Activated gamma-delta T cell (primary cell): ENCODE measurements at regions not wholly inside any gene's neighbourhood (a gene's known extent, or its start where the extent isn't known, plus 50 kb on each side); places are given as distances from the start of the nearest gene placed in this dataset.
"Not testable (repeated sequence)": the region's sequence is repeated elsewhere in the genome, so short reads cannot be mapped to it uniquely, and the experiment has no call there.

Source experiments
- DNase-seq: peaks from one replicate; lab custom pipeline; 2025; lab: John Stamatoyannopoulos, UW

GRCh38 chr7:98774884-98775283 lies 94.9 kb downstream of the TMEM130 start:
- DNase-seq = no peak

- DNase-seq = no peak
Observed at GRCh38 chr7:98777051-98777450, 92.8 kb downstream of the TMEM130 start.

- DNase-seq = no peak
Observed at GRCh38 chr7:98778421-98778820, 91.4 kb downstream of the TMEM130 start.

GRCh38 chr7:98779800-98780587 lies 89.8 kb downstream of the TMEM130 start:
- DNase-seq = no peak

- no peak for DNase-seq
Observed at GRCh38 chr7:98784216-98784785, 85.5 kb downstream of the TMEM130 start.

- no peak for DNase-seq
Observed at GRCh38 chr7:98785929-98786571, 83.8 kb downstream of the TMEM130 start.

- DNase-seq = no peak
Observed at GRCh38 chr7:98788966-98789365, 80.8 kb downstream of the TMEM130 start.

- DNase-seq = not testable (repeated sequence)
Observed at GRCh38 chr7:98794453-98794852, 75.4 kb downstream of the TMEM130 start.

- no peak for DNase-seq
Observed at GRCh38 chr7:98795741-98796493, 73.9 kb downstream of the TMEM130 start.
